KBM-7 (cell line): ENCODE measurements at regions not wholly inside any gene's neighbourhood (a gene's known extent, or its start where the extent isn't known, plus 50 kb on each side); places are given as distances from the start of the nearest gene placed in this dataset.
"Not testable (repeated sequence)": the region's sequence is repeated elsewhere in the genome, so short reads cannot be mapped to it uniquely, and the experiment has no call there.

Experiments
- DNase-seq: peaks from one replicate; pipeline ENCODE4 v3.0.0-alpha.2; 2015
- in situ Hi-C: fragments of 300-500 bp; cut with MboI; formaldehyde crosslinking; loops from 2 replicates; pipeline ENCODE4 v1.14.3; 2020; ENCODE audit warnings: low sequenced_read_pairs, low pct_unique_long_range_greater_than_20kb, mixed read lengths

GRCh38 chr12:94864987-94865386, 138.5 kb downstream of the NDUFA12 start:
- in situ Hi-C loops: no loop called here
- DNase-seq: no peak

- in situ Hi-C loops: no loop called here
- DNase-seq: no peak
Measured at GRCh38 chr12:94863321-94864035, 140.0 kb downstream of the NDUFA12 start.

- in situ Hi-C loops: no loop called here
- DNase-seq: no peak
Measured at GRCh38 chr12:94862421-94862820, 141.1 kb downstream of the NDUFA12 start.

GRCh38 chr12:94856324-94856723, 147.2 kb downstream of the NDUFA12 start:
- in situ Hi-C loops: no loop called here
- DNase-seq: no peak

- no peak for DNase-seq
- in situ Hi-C loops: no loop called here
Measured at GRCh38 chr12:94855853-94856252, 147.6 kb downstream of the NDUFA12 start.

GRCh38 chr12:94851396-94852028, 152.0 kb downstream of the NDUFA12 start:
- DNase-seq: no peak

GRCh38 chr12:94849411-94849976, 154.0 kb downstream of the NDUFA12 start:
- in situ Hi-C loops: no loop called here

More at GRCh38 chr12:94851396-94852028, 152.0 kb downstream of the NDUFA12 start:
- in situ Hi-C loops: no loop called here

GRCh38 chr12:94848966-94849365, 154.5 kb downstream of the NDUFA12 start:
- in situ Hi-C loops: no loop called here
- DNase-seq: no peak

More at GRCh38 chr12:94849411-94849976, 154.0 kb downstream of the NDUFA12 start:
- no peak for DNase-seq

- in situ Hi-C loops: no loop called here
- no peak for DNase-seq
Measured at GRCh38 chr12:94845110-94845509, 158.4 kb downstream of the NDUFA12 start.

GRCh38 chr12:94844452-94844851, 159.0 kb downstream of the NDUFA12 start:
- in situ Hi-C loops: no loop called here
- DNase-seq: no peak

GRCh38 chr12:94841904-94842610, 161.4 kb downstream of the NDUFA12 start:
- no peak for DNase-seq
- in situ Hi-C loops: no loop called here

GRCh38 chr12:94841177-94841576, 162.3 kb downstream of the NDUFA12 start:
- in situ Hi-C loops: no loop called here
- DNase-seq: no peak

- in situ Hi-C loops: no loop called here
Measured at GRCh38 chr12:94839347-94839746, 164.2 kb downstream of the NDUFA12 start.

GRCh38 chr12:94836952-94837670, 166.4 kb downstream of the NDUFA12 start:
- DNase-seq, in situ Hi-C loops: not testable (repeated sequence)

More at GRCh38 chr12:94839347-94839746, 164.2 kb downstream of the NDUFA12 start:
- no peak for DNase-seq

- no peak for DNase-seq
- in situ Hi-C loops: no loop called here
Measured at GRCh38 chr12:94834036-94834625, 169.4 kb downstream of the NDUFA12 start.

GRCh38 chr12:94832780-94833681, 170.5 kb downstream of the NDUFA12 start:
- in situ Hi-C loops: no loop called here
- no peak for DNase-seq

GRCh38 chr12:94832105-94832504, 171.4 kb downstream of the NDUFA12 start:
- DNase-seq: no peak
- in situ Hi-C loops: no loop called here
